GM18870 (cell line): ENCODE measurements at regions not wholly inside any gene's neighbourhood (a gene's known extent, or its start where the extent isn't known, plus 50 kb on each side); places are given as distances from the start of the nearest gene placed in this dataset.

Source experiments
- ATAC-seq: cut with Tn5 transposase; IDR thresholded peaks from one replicate; pipeline ENCODE4 v1.9.1; 2021; ENCODE audit warnings: moderate library complexity; ENCODE audit not compliant: unreplicated experiment

GRCh38 chrX:15191830-15192229 is 78.1 kb downstream of the ASB9 start:
- no peak for ATAC-seq

DNA sequence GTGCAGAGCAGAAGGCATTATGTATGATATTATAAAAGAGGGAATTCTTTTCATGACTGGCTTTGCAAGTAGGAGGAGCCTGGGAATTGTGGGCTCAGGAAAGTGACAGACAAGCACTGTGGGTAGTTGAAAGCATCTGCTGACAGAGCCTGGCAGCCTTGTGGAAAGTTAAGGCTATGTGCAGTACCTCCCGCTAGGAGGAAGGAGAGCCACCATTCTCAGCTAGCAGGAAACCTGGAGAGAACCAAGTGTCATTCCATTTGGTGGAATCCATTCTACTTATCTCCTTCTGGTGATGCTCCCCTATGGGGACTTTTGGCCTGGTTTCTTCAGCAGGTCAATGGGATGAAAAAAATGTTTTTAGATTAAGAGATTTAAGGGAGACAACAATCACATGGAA is 81.8 kb downstream of the ASB9 start:
- ATAC-seq, result no peak

DNA sequence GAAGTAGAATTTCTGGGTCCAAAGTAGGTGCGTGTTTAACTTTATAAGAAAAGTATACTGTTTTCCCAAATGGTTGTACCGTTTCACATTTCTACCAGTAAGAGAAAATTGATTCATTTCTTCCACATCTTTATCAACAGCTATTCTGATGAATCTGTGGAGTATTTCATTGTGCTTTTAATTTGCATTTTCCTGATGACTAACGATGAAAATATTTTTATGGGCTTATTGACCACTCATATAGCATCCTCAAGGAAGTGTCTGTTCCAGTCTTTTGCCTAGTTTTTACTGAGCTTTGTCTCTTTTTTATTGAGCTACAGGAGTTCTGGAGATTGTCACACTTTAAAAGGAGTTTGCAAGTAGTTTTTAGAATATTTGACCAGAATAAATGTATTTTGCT is 92.6 kb downstream of the ASB9 start:
- ATAC-seq, result no peak

DNA sequence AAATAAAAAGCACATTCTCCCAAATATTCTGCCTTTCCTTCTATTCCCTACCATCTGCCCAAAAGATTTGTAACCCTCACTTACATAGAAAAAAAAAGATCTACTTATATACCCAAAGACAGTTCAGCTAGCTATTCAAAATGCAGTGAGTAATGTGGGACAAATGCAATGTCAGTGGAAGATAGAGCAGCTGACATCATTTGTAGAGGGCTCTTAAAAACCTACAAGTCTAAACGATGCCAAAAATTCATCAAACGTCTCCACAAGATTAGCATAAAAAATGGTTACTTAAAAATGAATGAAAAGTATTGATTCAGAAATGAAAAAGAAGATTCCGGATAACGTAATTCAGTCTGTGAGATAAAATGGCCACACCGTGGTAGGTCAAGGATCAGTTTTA is 96.5 kb downstream of the ASB9 start:
- ATAC-seq, result no peak

DNA sequence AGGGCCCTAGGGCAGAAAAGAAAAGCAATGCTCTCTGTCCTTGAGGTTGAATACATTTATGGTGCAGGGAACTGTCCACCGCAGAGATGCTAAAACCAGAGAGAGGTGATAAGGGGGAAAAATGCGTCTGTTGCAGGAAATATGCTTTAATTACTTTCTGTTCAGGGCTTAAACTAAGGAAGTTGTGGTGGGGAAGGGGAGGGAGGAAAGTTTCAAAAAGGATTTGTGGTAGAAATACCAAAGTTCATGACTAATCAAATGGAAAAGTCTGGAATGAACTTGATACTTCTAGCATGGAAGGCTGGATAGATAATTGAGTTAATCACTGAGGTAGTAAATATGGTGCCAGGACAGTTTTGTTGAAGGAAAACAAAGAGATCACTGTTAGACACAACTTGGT is 99.0 kb downstream of the ASB9 start:
- no peak for ATAC-seq

GRCh38 chrX:15167826-15168225 is 102.1 kb downstream of the ASB9 start:
- no peak for ATAC-seq

- no peak for ATAC-seq
These were observed 104.1 kb downstream of the ASB9 start for GRCh38 chrX:15165832-15166231.

DNA sequence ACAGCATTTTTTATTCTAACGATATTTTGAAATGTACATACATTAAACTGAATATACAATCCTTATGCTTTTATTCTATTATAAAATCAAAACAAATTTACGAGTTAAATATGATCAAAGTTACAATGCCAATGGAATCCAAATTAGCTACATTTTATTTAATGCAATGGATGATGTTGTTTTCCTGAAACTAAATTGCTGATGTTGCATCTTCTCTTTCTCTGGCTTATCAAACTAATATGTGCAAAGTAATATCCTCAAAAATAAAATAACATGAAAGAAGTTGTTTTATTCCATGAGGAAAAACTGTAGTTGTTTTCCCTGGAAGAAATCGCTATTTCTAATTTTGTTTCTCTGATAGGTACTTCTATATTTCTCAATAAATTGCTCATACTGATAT is 106.8 kb downstream of the ASB9 start:
- no peak for ATAC-seq

DNA sequence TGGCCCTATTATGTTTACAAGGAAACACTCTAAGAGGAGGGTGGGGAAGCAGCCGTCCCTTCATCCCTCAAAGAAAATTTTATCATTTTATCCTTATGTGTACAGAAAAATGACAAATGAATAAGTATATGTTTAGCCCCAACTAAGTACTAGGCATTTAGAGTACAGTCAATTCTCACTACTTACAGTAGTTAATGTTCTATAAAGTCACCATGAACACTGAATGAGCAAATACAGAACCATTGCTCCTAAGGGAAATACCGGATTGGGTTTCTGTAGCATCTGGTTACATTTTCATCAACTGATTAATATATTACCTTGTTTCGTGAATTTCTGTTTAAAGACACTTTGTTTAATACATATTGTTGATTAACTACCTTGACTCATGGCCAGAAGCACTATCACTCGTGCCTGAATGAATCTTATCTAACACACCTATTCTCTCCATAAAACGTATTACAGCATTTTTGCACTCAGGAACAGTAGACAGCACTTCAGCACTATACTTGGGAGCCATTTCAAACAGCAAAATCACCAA is 109.3 kb downstream of the ASB9 start:
- ATAC-seq, result peak; percentile 56

DNA sequence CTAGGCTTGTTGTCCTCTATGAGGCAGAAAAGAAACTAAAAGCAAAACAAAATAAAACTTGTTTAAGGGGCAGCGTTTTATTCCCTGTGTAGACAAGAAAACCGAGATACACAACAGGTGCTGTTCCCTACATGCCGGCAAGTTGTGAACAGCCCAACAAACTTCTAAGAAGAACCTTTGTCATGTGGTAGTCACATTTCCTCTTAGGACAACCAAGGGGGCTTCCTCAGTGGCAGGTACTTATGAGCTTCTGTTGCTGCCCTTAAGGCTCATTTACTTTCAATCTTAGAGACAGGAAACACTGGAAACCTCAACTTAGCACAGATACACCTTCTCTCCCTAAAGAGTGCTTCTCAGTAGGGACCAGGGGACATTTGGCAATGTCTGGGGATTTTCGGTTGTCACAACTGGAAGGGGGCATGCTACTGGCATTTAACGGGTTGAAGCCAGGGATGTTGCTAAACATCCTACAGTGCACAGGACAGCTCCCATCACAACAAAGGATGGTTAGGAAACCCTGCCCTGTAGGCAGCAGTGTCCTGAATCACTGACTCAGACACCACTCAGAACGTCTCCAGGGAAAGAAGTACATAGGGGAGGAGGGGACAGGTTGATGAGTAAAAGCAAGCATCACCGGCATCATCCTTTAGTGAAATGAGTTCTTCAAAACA is 111.0 kb downstream of the ASB9 start:
- peak; percentile 80 for ATAC-seq

DNA sequence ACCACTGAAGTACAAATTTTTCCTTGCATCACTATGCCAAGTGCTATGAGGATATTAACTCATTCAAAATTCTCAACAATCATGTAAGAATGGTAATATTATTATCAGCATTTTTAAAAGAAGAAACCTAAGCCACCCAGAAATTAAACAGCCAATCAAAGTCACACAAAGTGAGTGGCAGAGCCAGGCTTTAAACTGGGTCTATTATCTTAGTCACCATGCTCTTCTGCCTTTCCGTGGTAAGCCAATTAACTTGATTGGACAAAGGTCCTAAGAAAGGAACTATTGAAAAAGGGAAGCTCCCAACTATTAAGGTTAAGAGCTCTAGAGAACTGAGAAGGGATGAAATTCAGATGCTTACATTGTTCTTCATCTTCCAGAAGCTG is 111.5 kb downstream of the ASB9 start:
- no peak for ATAC-seq

DNA sequence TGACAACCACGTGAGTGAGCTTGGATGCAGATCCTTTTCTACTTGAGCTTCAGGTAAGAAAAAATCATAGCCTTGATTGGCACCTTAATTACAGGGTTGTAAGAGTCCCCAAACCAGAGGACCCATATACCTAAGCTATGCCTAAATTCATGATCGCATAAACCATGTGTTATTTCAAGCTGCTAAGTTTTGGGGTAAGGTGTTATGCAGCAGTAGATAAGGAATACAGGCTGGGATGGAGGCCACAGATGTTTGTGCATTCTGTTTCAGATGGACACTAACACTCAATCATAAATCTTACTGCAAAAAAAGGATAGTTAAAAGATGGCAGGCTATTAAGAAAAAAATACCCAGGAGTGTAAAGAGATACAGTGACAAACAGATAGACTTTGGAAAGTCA is 112.3 kb downstream of the ASB9 start:
- ATAC-seq, result no peak

DNA sequence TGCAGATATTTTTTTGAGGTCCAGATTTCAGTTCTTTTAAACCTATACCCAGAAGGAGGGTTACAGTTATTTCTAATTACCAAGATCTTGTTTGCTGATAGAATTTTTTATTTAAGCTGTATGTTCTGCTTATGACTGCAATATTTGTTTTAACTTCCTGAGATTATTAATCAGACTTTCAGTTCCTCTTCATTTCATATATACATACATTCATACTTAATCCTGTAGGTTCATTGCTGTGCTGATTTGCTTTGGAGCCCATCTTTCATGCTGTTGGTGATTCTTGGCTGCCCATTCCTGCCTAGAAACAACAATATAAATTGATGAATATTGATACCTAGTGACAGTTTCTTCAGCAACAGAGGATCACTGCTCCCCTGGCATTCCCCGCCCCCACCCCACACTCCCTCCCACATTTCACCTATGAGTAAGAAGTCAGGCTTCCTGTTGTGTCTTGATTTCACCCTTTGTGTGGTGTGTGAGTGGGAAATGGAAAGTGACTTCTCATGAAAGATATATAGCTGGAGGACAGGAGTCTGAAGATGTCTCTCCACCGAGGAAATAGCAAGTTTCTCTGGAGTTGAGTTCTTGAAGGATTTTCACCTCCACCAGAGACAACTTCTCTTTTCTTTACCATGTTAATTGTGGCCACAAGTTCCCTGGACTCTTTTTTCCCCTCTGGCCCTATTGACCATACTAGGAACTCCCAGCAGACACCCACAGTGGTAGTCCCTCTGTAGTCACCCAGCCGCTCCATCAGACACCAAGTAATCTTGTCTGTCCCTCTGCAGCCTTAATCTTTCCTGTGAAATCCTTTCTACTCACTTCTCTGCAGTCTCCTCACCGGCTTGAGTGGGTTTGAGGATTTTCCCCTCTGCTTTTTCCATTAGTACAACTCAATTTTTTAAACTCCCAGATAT is 118.4 kb downstream of the ASB9 start:
- ATAC-seq, result peak; percentile 82

- ATAC-seq, result peak; percentile 17
These were observed 119.3 kb downstream of the ASB9 start for GRCh38 chrX:15150586-15150985.

GRCh38 chrX:15146515-15146914 is 123.4 kb downstream of the ASB9 start:
- ATAC-seq, result no peak

- ATAC-seq, result no peak
These were observed 126.1 kb downstream of the ASB9 start for GRCh38 chrX:15143825-15144121.

- peak; percentile 72 for ATAC-seq
These were observed 126.6 kb downstream of the ASB9 start for GRCh38 chrX:15143050-15143824.

GRCh38 chrX:15142084-15142715 is 127.7 kb downstream of the ASB9 start:
- ATAC-seq, result no peak

DNA sequence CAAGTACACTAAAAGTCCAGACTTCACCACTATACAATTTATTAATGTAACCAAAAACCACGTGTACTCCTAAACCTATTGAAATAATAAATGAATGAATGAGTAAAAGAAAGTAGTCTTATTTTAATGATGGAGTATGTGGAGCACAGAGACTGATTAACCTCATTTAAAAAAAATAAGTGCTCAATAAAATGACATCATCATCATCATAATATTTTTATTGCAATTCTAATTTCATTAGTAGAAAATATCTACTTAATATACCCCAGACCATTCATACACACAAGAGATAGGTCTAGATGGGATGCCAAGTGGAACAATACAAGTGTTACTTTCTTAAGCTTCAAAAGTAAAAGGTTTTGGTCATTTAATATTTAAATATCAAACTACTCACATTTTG is 133.1 kb downstream of the ASB9 start:
- no peak for ATAC-seq

DNA sequence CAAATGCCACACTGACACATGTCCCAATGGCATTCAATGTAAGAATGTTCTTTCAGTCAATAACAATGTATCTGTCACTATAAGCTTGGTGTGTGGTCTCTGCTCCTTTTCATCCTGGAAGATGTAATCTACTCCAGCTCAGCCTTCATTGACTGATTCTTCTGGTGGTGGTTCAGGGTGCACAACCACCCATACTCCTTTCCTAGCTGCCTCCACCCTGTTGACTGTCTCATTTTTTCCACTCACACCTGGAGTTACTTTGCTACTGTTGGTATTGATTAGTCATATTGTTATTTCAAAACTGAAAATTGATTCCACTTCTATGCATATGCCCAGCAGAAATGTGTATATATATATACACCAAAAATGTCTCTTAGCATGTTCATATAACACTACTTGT is 140.5 kb downstream of the ASB9 start:
- ATAC-seq, result no peak

DNA sequence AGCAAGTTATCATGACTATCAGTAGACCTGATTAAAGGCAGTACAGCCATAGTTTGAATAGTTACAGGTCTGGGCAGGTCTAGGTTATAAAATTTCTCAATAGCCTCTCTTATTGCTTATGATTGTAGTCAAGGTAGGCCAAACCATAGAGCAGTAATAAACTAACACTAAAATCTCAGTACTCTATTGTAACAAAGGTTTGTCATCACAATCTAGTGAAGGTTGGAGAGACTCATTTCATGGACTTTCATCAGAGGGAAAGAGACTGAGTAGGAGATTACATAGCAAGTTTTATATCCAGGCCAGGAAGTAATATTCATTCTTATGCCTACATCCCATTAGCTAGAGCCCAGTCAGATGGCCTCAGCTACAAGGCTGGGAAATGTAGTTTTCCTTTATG is 141.0 kb downstream of the ASB9 start:
- no peak for ATAC-seq
